Subcutaneous abdominal adipose tissue (tissue), 5 donors: ENCODE measurements at regions not wholly inside any gene's neighbourhood (a gene's known extent, or its start where the extent isn't known, plus 50 kb on each side); places are given as distances from the start of the nearest gene placed in this dataset.
"Not testable (repeated sequence)": the region's sequence is repeated elsewhere in the genome, so short reads cannot be mapped to it uniquely, and the experiment has no call there.

Source experiments
- H3K27ac ChIP-seq: one replicate; pipeline ENCODE4 v1.7.0; 2013; ENCODE audit warnings: low read depth, mild to moderate bottlenecking, inconsistent platforms, low read length, moderate library complexity
- H3K27me3 ChIP-seq, 5 donors: one replicate each; pipeline ENCODE4 v1.7.0; 2013; ENCODE audit warnings: low read length in 5 of 5, inconsistent platforms in 1 of 5; ENCODE audit not compliant: control insufficient read depth in 5 of 5, insufficient read depth in 4 of 5
- H3K36me3 ChIP-seq, 5 donors: one replicate each; pipeline ENCODE4 v1.7.0; 2013; ENCODE audit warnings: low read length in 5 of 5; ENCODE audit not compliant: control insufficient read depth in 5 of 5, insufficient read depth in 5 of 5
- H3K4me1 ChIP-seq, 5 donors: one replicate each; pipeline ENCODE4 v1.7.0; 2013; ENCODE audit warnings: low read length in 5 of 5, mild to moderate bottlenecking in 3 of 5, moderate library complexity in 1 of 5; ENCODE audit not compliant: control insufficient read depth in 5 of 5, insufficient read depth in 5 of 5
- H3K4me3 ChIP-seq, 5 donors: one replicate each; pipeline ENCODE4 v1.7.0; 2013; ENCODE audit warnings: low read length in 5 of 5, low read depth in 1 of 5
- H3K9ac ChIP-seq, 5 donors: one replicate each; pipeline ENCODE4 v1.7.0; 2013; ENCODE audit warnings: low read length in 5 of 5, mild to moderate bottlenecking in 4 of 5, moderate library complexity in 3 of 5
- H3K9me3 ChIP-seq, 5 donors: one replicate each; pipeline ENCODE4 v1.7.0; 2013; ENCODE audit warnings: low read length in 5 of 5; ENCODE audit not compliant: control insufficient read depth in 5 of 5
- donor health status: healthy.
- donor health status: healthy.
- donor health status: healthy.
- donor health status: healthy.
- donor health status: healthy.

GRCh38 chr10:28763471-28764170 lies 86.3 kb downstream of the BAMBI start:
- peaks cover 0 to 6% (median 0%) of the 10 kb centered on the region in 5 donors for H3K9me3 ChIP-seq
- H3K4me1 ChIP-seq: no peaks in the 10 kb centered on the region
- H3K9ac ChIP-seq: no peak overlapping the region
- H3K4me3 ChIP-seq: no peak overlapping the region
- H3K36me3 ChIP-seq: no peaks in the 10 kb centered on the region
- no peak overlapping the region for H3K27ac ChIP-seq
- H3K27me3 ChIP-seq: peaks cover 0 to 6% (median 3%) of the 10 kb centered on the region in 5 donors

- Histone ChIP-seq H3K27me3 (peaks cover 0 to 6% (median 3%) of the 10 kb centered on the region in 5 donors), H3K4me1 (no peaks in the 10 kb centered on the region), H3K27ac (no peak overlapping the region)
Observed at GRCh38 chr10:28765641-28766040, 88.3 kb downstream of the BAMBI start.

GRCh38 chr10:28768227-28768626 lies 90.9 kb downstream of the BAMBI start:
- H3K36me3 ChIP-seq: no peaks in the 10 kb centered on the region
- peaks cover 0 to 6% (median 3%) of the 10 kb centered on the region in 5 donors for H3K27me3 ChIP-seq
- H3K27ac ChIP-seq: no peak overlapping the region
- H3K9me3 ChIP-seq: no peaks in the 10 kb centered on the region
- H3K9ac ChIP-seq: no peak overlapping the region
- H3K4me1 ChIP-seq: no peaks in the 10 kb centered on the region
- no peak overlapping the region for H3K4me3 ChIP-seq

More at GRCh38 chr10:28765641-28766040, 88.3 kb downstream of the BAMBI start:
- peaks cover 0 to 6% (median 0%) of the 10 kb centered on the region in 5 donors for H3K9me3 ChIP-seq
- no peak overlapping the region for H3K9ac ChIP-seq
- no peaks in the 10 kb centered on the region for H3K36me3 ChIP-seq
- no peak overlapping the region for H3K4me3 ChIP-seq

GRCh38 chr10:28769091-28769604 lies 91.8 kb downstream of the BAMBI start:
- peaks cover 0 to 6% (median 2%) of the 10 kb centered on the region in 5 donors for H3K27me3 ChIP-seq
- no peak overlapping the region for H3K27ac ChIP-seq
- no peak overlapping the region for H3K9ac ChIP-seq
- no peak overlapping the region for H3K4me3 ChIP-seq
- H3K36me3 ChIP-seq: no peaks in the 10 kb centered on the region
- H3K9me3 ChIP-seq: no peaks in the 10 kb centered on the region
- H3K4me1 ChIP-seq: no peaks in the 10 kb centered on the region

GRCh38 chr10:28771580-28772090 lies 94.3 kb downstream of the BAMBI start:
- not testable (repeated sequence) for H3K36me3 ChIP-seq, H3K27ac ChIP-seq, H3K27me3 ChIP-seq, H3K4me1 ChIP-seq, H3K4me3 ChIP-seq, H3K9ac ChIP-seq, H3K9me3 ChIP-seq

GRCh38 chr10:28774051-28774995 lies 97.0 kb downstream of the BAMBI start:
- no peak overlapping the region for H3K9ac ChIP-seq
- no peaks in the 10 kb centered on the region for H3K4me1 ChIP-seq
- no peaks in the 10 kb centered on the region for H3K36me3 ChIP-seq
- no peak overlapping the region for H3K27ac ChIP-seq
- H3K9me3 ChIP-seq: no peaks in the 10 kb centered on the region
- no peak overlapping the region for H3K4me3 ChIP-seq
- no peaks in the 10 kb centered on the region for H3K27me3 ChIP-seq

- Histone ChIP-seq H3K9me3 (no peaks in the 10 kb centered on the region), H3K27ac (no peak overlapping the region), H3K4me3 (no peak overlapping the region), H3K9ac (no peak overlapping the region), H3K36me3 (no peaks in the 10 kb centered on the region), H3K27me3 (no peaks in the 10 kb centered on the region), H3K4me1 (no peaks in the 10 kb centered on the region)
Observed at GRCh38 chr10:28775773-28776172, 98.5 kb downstream of the BAMBI start.

GRCh38 chr10:28776519-28776918 lies 99.2 kb downstream of the BAMBI start:
- Histone ChIP-seq H3K4me3 (no peak overlapping the region), H3K36me3 (no peaks in the 10 kb centered on the region), H3K9ac (no peak overlapping the region), H3K27me3 (no peaks in the 10 kb centered on the region), H3K4me1 (no peaks in the 10 kb centered on the region), H3K9me3 (no peaks in the 10 kb centered on the region), H3K27ac (no peak overlapping the region)

GRCh38 chr10:28777911-28778310 lies 100.6 kb downstream of the BAMBI start:
- H3K9ac ChIP-seq: no peak overlapping the region
- H3K36me3 ChIP-seq: no peaks in the 10 kb centered on the region

GRCh38 chr10:28778524-28778923 lies 101.2 kb downstream of the BAMBI start:
- no peaks in the 10 kb centered on the region for H3K27me3 ChIP-seq
- H3K4me1 ChIP-seq: no peaks in the 10 kb centered on the region
- H3K9me3 ChIP-seq: no peaks in the 10 kb centered on the region
- no peak overlapping the region for H3K9ac ChIP-seq
- H3K27ac ChIP-seq: no peak overlapping the region
- no peak overlapping the region for H3K4me3 ChIP-seq
- H3K36me3 ChIP-seq: no peaks in the 10 kb centered on the region

More at GRCh38 chr10:28777911-28778310, 100.6 kb downstream of the BAMBI start:
- Histone ChIP-seq H3K27ac (no peak overlapping the region), H3K9me3 (no peaks in the 10 kb centered on the region), H3K4me1 (no peaks in the 10 kb centered on the region), H3K4me3 (no peak overlapping the region), H3K27me3 (no peaks in the 10 kb centered on the region)
